Suprapubic skin (tissue), 3 donors: ENCODE measurements at regions not wholly inside any gene's neighbourhood (a gene's known extent, or its start where the extent isn't known, plus 50 kb on each side); places are given as distances from the start of the nearest gene placed in this dataset.

ENCODE experiments used
- CTCF ChIP-seq, 2 donors: fragments of 200-600 bp in 1 of 2; fragments of 450-650 bp in 1 of 2; sonication (generic) in 1 of 2; IDR thresholded peaks; one replicate each; pipeline ENCODE4 v1.5.1; 2016 to 2019; ENCODE audit warnings: antibody characterized with exemption in 2 of 2, mild to moderate bottlenecking in 1 of 2, moderate library complexity in 1 of 2
- EP300 ChIP-seq: sonication (generic); formaldehyde crosslinking; IDR thresholded peaks from one replicate; pipeline ENCODE4 v1.6.1; 2017; ENCODE audit warnings: antibody characterized with exemption

GRCh38 chr1:80245813-80246212 lies 1239.3 kb upstream of the ADGRL4 start:
- TF ChIP-seq CTCF (IDR thresholded peaks at IDR 0.05) (no peak), EP300 (no peak)
